Panc1 (cell line): ENCODE measurements at regions not wholly inside any gene's neighbourhood (a gene's known extent, or its start where the extent isn't known, plus 50 kb on each side); places are given as distances from the start of the nearest gene placed in this dataset.

ENCODE experiments used
- ATAC-seq: fragments of 200-7000 bp; cut with Tn5 transposase; 2 replicates; pipeline ENCODE4 v1.9.1; 2020; ENCODE audit warnings: mild to moderate bottlenecking, moderate library complexity
- BruUV-seq: library from RNA; stranded (reverse); fragments of 400-500 nt; replicated peaks from 2 replicates; lab custom pipeline; 2021; lab: Mats Ljungman, UMichigan
- CTCF ChIA-PET: fragments of 300-600 bp; sonication (Branson Sonifier 250); formaldehyde crosslinking; loops from one replicate; lab custom pipeline; 2022; ENCODE audit warnings: antibody characterized with exemption; lab: Charles Lee
- POLR2A ChIA-PET: fragments of 300-600 bp; sonication (Branson Sonifier 250); formaldehyde crosslinking; loops from one replicate; lab custom pipeline; 2022; ENCODE audit warnings: antibody characterized with exemption; lab: Charles Lee
- DNase-seq: peaks from one replicate; pipeline ENCODE4 v3.0.0-alpha.2; 2010; ENCODE audit warnings: low read depth, low spot score
- H3K27ac ChIP-seq: 2 replicates; pipeline ENCODE4 v1.5.1; 2011; ENCODE audit warnings: mild to moderate bottlenecking, low read length, inconsistent platforms
- H3K27me3 ChIP-seq: fragments of 200-500 bp; sonication (Bioruptor generic); 2 replicates; pipeline ENCODE4 v1.6.0; 2014; ENCODE audit warnings: low read length, inconsistent platforms; ENCODE audit not compliant: control insufficient read depth, insufficient read depth
- H3K36me3 ChIP-seq: fragments of 200-500 bp; sonication (Bioruptor generic); 2 replicates; pipeline ENCODE4 v1.5.1; 2014; ENCODE audit warnings: inconsistent platforms, mild to moderate bottlenecking, low read length, moderate library complexity; ENCODE audit not compliant: control insufficient read depth, insufficient read depth
- H3K4me1 ChIP-seq: 2 replicates; pipeline ENCODE4 v1.5.1; 2011; ENCODE audit warnings: inconsistent platforms, mild to moderate bottlenecking, low read length, moderate library complexity; ENCODE audit not compliant: control insufficient read depth, insufficient read depth
- H3K4me3 ChIP-seq, 2 experiments: 2 replicates each; pipeline ENCODE4 v1.5.1; 2011 to 2012; ENCODE audit warnings: low read depth in 2 of 2, low read length in 2 of 2, mild to moderate bottlenecking in 2 of 2, inconsistent platforms in 1 of 2, moderate library complexity in 1 of 2
- H3K9me3 ChIP-seq: fragments of 200-500 bp; sonication (Bioruptor generic); 2 replicates; pipeline ENCODE4 v1.5.1; 2014; ENCODE audit warnings: low read depth, mild to moderate bottlenecking, inconsistent platforms, low read length, moderate library complexity; ENCODE audit not compliant: control insufficient read depth, insufficient read depth
- CTCF ChIP-seq: fragments of 450-650 bp; IDR thresholded peaks from 2 replicates; pipeline ENCODE4 v1.5.1; 2017; ENCODE audit warnings: mild to moderate bottlenecking
- POLR2AphosphoS5 ChIP-seq: IDR thresholded peaks from 2 replicates; pipeline ENCODE4 v1.6.1; 2012; ENCODE audit warnings: mild to moderate bottlenecking, low read depth, low read length, moderate library complexity
- REST ChIP-seq, 2 experiments: IDR thresholded peaks; 2 replicates each; pipeline ENCODE4 v1.6.1; 2011 to 2012; ENCODE audit warnings: low read depth in 2 of 2, control low read depth in 1 of 2, low read length in 1 of 2, mild to moderate bottlenecking in 1 of 2, moderate library complexity in 1 of 2; ENCODE audit not compliant: insufficient read depth in 1 of 2
- SIN3A ChIP-seq: IDR thresholded peaks from 2 replicates; pipeline ENCODE4 v1.6.1; 2012; ENCODE audit warnings: low read depth, mild to moderate bottlenecking, low read length, moderate library complexity, borderline replicate concordance; ENCODE audit not compliant: insufficient read depth
- TCF7L2 ChIP-seq: IDR thresholded peaks from 2 replicates; pipeline ENCODE4 v1.6.1; 2011; ENCODE audit warnings: mild to moderate bottlenecking, low read depth, low read length, inconsistent platforms
- in situ Hi-C: cut with HindIII; loops from 2 replicates; pipeline ENCODE4 v1.10.0; 2016; ENCODE audit warnings: low sequenced_read_pairs, low pct_unique_long_range_greater_than_20kb
- intact Hi-C: fragments of 100-400 bp; cut with micrococcal nuclease; formaldehyde crosslinking; loops from one replicate; pipeline ENCODE4 v1.10.0; 2022; ENCODE audit not compliant: unreplicated experiment

- intact Hi-C loops = no loop called here
- Histone ChIP-seq H3K4me1 (no peaks in the 10 kb centered on the region), H3K27me3 (no peaks in the 10 kb centered on the region), H3K4me3 (no peak overlapping the region), H3K36me3 (no peaks in the 10 kb centered on the region), H3K9me3 (no peaks in the 10 kb centered on the region), H3K27ac (no peak overlapping the region)
- CTCF ChIA-PET = no interaction called here
- BruUV-seq = no TSS peak
- no peak for TF ChIP-seq SIN3A
- no peak for TF ChIP-seq TCF7L2
- no peak for TF ChIP-seq POLR2AphosphoS5
- no peak for TF ChIP-seq CTCF
- no peak for TF ChIP-seq REST (IDR thresholded peaks at IDR 0.05; ENCODE audit: insufficient read depth in 1 of 2, low read depth in 2 of 2, low read length in 1 of 2)
- DNase-seq = no peak
- POLR2A ChIA-PET = no interaction called here
- ATAC-seq = no peak
- in situ Hi-C loops = no loop called here
These were observed 808.9 kb upstream of the RAB6C start for GRCh38 chr2:129170570-129170969.

- Histone ChIP-seq H3K27ac (no peak overlapping the region), H3K9me3 (no peaks in the 10 kb centered on the region), H3K4me1 (no peaks in the 10 kb centered on the region), H3K36me3 (no peaks in the 10 kb centered on the region), H3K27me3 (no peaks in the 10 kb centered on the region), H3K4me3 (no peak overlapping the region)
- TF ChIP-seq CTCF (no peak), SIN3A (no peak), TCF7L2 (no peak), REST (IDR thresholded peaks at IDR 0.05; ENCODE audit: insufficient read depth in 1 of 2, low read depth in 2 of 2, low read length in 1 of 2) (no peak), POLR2AphosphoS5 (no peak)
- ATAC-seq = no peak
- no TSS peak for BruUV-seq
- DNase-seq = no peak
- ChIA-PET CTCF (interaction anchor here (0.6 kb wide), 1 partner anchor 1293 kb away, joined by 3 read pairs; no protein-coding TSS in a partner anchor), POLR2A (no interaction called here)
- intact Hi-C loops = no loop called here
- in situ Hi-C loops = no loop called here
These were observed 805.3 kb upstream of the RAB6C start for GRCh38 chr2:129174143-129174542.
